Sigmoid colon (tissue), 6 donors: ENCODE measurements at regions not wholly inside any gene's neighbourhood (a gene's known extent, or its start where the extent isn't known, plus 50 kb on each side); places are given as distances from the start of the nearest gene placed in this dataset.

Source experiments
- DNase-seq: peaks from one replicate; pipeline ENCODE4 v3.0.0-alpha.2; 2019
- H3K27ac ChIP-seq, 4 donors: fragments of 200-600 bp; sonication (generic); one replicate each; pipeline ENCODE4 v1.5.1; 2016 to 2019; ENCODE audit warnings: mild to moderate bottlenecking in 1 of 4
- H3K27me3 ChIP-seq, 3 donors: fragments of 200-600 bp; sonication (generic); one replicate each; pipeline ENCODE4 v1.5.1; 2019; ENCODE audit warnings: mild to moderate bottlenecking in 1 of 3
- H3K36me3 ChIP-seq, 4 donors: fragments of 200-600 bp; sonication (generic); one replicate each; pipeline ENCODE4 v1.5.1; 2016 to 2019
- H3K4me1 ChIP-seq, 4 donors: fragments of 200-600 bp; sonication (generic); one replicate each; pipeline ENCODE4 v1.5.1; 2017 to 2019
- H3K4me3 ChIP-seq, 4 donors: fragments of 200-600 bp; sonication (generic); one replicate each; pipeline ENCODE4 v1.5.1; 2017 to 2019; ENCODE audit warnings: mild to moderate bottlenecking in 2 of 4, moderate library complexity in 1 of 4
- H3K9me3 ChIP-seq, 4 donors: fragments of 200-600 bp in 3 of 4; sonication (generic) in 3 of 4; one replicate each; pipeline versions ENCODE4 v1.5.1 to v1.6.1; 2013 to 2019
- EP300 ChIP-seq, 4 donors: sonication (generic); formaldehyde crosslinking; IDR thresholded peaks; one replicate each; pipeline ENCODE4 v1.6.1; 2017; ENCODE audit warnings: antibody characterized with exemption in 4 of 4
- POLR2A ChIP-seq, 2 donors: fragments of 450-650 bp; IDR thresholded peaks; one replicate each; pipeline ENCODE4 v1.6.1; 2016; ENCODE audit warnings: antibody characterized with exemption in 2 of 2, mild to moderate bottlenecking in 2 of 2, moderate library complexity in 2 of 2
- POLR2AphosphoS5 ChIP-seq, 4 donors: sonication (generic); formaldehyde crosslinking; IDR thresholded peaks; one replicate each; pipeline ENCODE4 v1.6.1; 2017; ENCODE audit warnings: antibody characterized with exemption in 4 of 4
- WGBS, 2 donors: extraction: QIAGEN DNeasy Blood & Tissue Kit; methylation state at CpG; one replicate each; pipeline ENCODE4 v1.1.7; 2013; 5-methylcytosine and 5-hydroxymethylcytosine counted together
- intact Hi-C: fragments of 100-400 bp; cut with DNase I; formaldehyde crosslinking; loops from one replicate; pipeline ENCODE4 v1.15.1; 2023
- small RNA-seq, 3 donors: library from RNA; depleted of rRNA; stranded (forward); fragments of <200 nt; gene quantifications; one replicate each; pipeline ENCODE3, GENCODE V24; 2016
- TF ChIP-seq, protein P1 (sequence below), 4 experiments: fragments of 450-650 bp in 3 of 4; fragments of 200-600 bp in 1 of 4; IDR thresholded peaks; one replicate each; pipeline ENCODE4 v1.5.1; 2016 to 2019; ENCODE audit warnings: antibody characterized with exemption in 4 of 4, mild to moderate bottlenecking in 3 of 4, moderate library complexity in 2 of 4
- donor health status: healthy with polysubstance abuse.
- donor health status: healthy.

- Histone ChIP-seq H3K4me1 (no peaks in the 10 kb centered on the region), H3K36me3 (no peaks in the 10 kb centered on the region), H3K4me3 (no peak overlapping the region), H3K27ac (no peak overlapping the region), H3K27me3 (no peaks in the 10 kb centered on the region), H3K9me3 (peaks cover 0 to 9% (median 4%) of the 10 kb centered on the region in 4 donors)
- no peak for TF ChIP-seq POLR2A (IDR thresholded peaks at IDR 0.05)
- no peak for TF ChIP-seq EP300 (IDR thresholded peaks at IDR 0.05)
- TF ChIP-seq, protein P1, sequence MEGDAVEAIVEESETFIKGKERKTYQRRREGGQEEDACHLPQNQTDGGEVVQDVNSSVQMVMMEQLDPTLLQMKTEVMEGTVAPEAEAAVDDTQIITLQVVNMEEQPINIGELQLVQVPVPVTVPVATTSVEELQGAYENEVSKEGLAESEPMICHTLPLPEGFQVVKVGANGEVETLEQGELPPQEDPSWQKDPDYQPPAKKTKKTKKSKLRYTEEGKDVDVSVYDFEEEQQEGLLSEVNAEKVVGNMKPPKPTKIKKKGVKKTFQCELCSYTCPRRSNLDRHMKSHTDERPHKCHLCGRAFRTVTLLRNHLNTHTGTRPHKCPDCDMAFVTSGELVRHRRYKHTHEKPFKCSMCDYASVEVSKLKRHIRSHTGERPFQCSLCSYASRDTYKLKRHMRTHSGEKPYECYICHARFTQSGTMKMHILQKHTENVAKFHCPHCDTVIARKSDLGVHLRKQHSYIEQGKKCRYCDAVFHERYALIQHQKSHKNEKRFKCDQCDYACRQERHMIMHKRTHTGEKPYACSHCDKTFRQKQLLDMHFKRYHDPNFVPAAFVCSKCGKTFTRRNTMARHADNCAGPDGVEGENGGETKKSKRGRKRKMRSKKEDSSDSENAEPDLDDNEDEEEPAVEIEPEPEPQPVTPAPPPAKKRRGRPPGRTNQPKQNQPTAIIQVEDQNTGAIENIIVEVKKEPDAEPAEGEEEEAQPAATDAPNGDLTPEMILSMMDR (IDR thresholded peaks at IDR 0.05) = no peak
- TF ChIP-seq POLR2AphosphoS5 (IDR thresholded peaks at IDR 0.05) = no peak
- intact Hi-C loops = no loop called here
- DNase-seq = no peak
- WGBS, 2 donors = 32 to 66% methylated on average over 1 of the region's 1 CpG
These were observed 75.0 kb upstream of the GNPDA2 start for GRCh38 chr4:44801384-44801783.

DNA sequence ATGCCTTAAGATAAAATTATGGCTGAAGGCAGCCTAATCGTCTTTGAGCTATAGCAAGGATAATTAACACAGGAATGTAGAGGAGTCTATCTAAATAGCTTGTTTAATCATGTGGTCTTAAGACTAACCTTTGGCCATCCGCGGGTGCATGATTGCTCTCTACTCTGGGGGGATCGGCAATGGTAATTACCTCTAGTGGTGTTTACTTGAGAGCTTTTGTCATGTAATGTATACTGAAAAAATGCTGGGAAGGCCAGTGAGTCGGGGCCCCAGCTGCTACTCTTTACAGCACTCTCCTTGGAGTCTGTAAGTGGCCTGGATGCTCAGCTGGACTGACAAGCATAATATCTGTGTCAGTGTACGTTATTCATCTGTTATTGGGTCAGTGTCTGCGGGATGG lies 65.5 kb upstream of the GNPDA2 start:
- no peaks in the 10 kb centered on the region for H3K27me3 ChIP-seq
- H3K27ac ChIP-seq = no peak overlapping the region
- peaks cover 0 to 3% (median 0%) of the 10 kb centered on the region in 4 donors for H3K9me3 ChIP-seq
- TF ChIP-seq EP300 (IDR thresholded peaks at IDR 0.05) (no peak), POLR2A (IDR thresholded peaks at IDR 0.05) (no peak), POLR2AphosphoS5 (IDR thresholded peaks at IDR 0.05) (no peak)
- TF ChIP-seq, protein P1 (IDR thresholded peaks at IDR 0.05) = no peak
- intact Hi-C loops = no loop called here
- WGBS, 2 donors = 38 to 51% methylated on average over 7 of the region's 7 CpGs
- no peak overlapping the region for H3K4me3 ChIP-seq
- H3K4me1 ChIP-seq = no peaks in the 10 kb centered on the region
- no peak for DNase-seq
- no peaks in the 10 kb centered on the region for H3K36me3 ChIP-seq

DNA sequence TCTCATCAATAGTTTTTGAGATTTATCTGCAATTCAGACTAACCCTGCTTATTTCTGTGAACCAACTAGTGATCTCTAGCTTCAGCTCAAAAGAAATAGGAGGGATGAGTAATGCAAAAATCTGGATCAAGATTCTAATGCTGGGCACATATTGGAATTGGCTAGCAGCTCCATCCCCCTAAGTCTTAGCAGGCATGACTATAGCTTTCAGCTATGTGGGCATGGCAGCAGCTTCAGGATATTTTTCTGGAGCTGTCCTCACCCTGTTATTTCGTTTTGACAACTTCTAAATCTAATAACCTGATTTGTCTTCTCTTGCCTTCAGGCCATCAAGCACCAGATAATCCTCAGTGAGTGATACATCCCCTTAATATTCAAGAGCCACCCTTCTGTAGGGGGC lies 50.8 kb upstream of the GNPDA2 start:
- Histone ChIP-seq H3K27ac (no peak overlapping the region), H3K27me3 (no peaks in the 10 kb centered on the region), H3K4me1 (peaks cover 0 to 2% (median 0%) of the 10 kb centered on the region in 4 donors), H3K9me3 (no peaks in the 10 kb centered on the region), H3K4me3 (no peak overlapping the region), H3K36me3 (no peaks in the 10 kb centered on the region)
- WGBS, 2 donors = 7 to 27% methylated on average over 1 of the region's 1 CpG
- DNase-seq = no peak
- TF ChIP-seq POLR2A (IDR thresholded peaks at IDR 0.05) (no peak), POLR2AphosphoS5 (IDR thresholded peaks at IDR 0.05) (no peak), EP300 (IDR thresholded peaks at IDR 0.05) (no peak)
- TF ChIP-seq, protein P1 (IDR thresholded peaks at IDR 0.05) = no peak
- intact Hi-C loops = no loop called here

Small RNA genes lying in the stretch of these regions (small RNA-seq; reads per million reads assigned to genes)
- gene RNU6-931P = 0 reads per million in 3 donors
